IPS-NIHi7 (cell line): ENCODE measurements at regions not wholly inside any gene's neighbourhood (a gene's known extent, or its start where the extent isn't known, plus 50 kb on each side); places are given as distances from the start of the nearest gene placed in this dataset.

ENCODE experiments used
- DNase-seq: peaks from one replicate; pipeline ENCODE4 v3.0.0; 2012; ENCODE audit warnings: mixed read lengths; ENCODE audit errors: extremely low spot score

DNA sequence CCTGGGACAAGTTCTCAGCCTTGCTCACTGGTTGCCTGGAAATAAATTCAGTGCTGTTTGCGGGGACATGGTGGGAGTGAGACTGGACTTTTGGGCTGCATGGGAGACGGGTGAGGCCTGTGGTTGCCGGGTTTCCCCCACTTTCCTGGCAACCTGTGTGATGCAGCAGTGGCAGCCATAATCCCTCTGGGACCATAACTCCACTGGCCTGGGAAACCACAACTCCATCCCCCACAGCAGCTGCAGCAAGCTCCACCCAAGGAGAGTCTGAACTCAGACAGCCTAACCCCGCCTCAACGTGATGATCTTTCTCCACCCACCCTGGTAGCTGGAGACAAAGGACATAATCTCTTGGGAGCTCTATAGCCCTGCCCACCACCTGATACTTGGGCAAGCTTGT lies 349.9 kb downstream of the PIK3R1 start:
- DNase-seq = no peak

DNA sequence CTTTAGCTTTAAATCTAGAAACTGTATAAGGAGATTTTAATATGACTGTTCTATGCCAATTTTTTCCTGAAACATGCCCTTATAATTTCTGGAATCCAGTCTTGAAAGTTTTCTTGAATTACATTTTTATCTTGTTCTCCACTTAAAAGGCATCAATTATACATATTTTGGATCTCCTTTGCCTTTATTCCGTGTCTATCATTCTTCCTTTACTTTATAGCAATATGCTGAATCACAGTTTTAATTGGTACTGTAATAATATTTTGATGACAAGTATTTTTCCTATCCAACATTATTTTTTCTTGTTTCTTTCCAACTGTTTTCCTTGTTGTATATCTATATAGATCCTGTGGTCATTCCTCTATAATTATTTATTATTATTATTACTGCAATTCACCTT lies 361.2 kb downstream of the PIK3R1 start:
- no peak for DNase-seq

DNA sequence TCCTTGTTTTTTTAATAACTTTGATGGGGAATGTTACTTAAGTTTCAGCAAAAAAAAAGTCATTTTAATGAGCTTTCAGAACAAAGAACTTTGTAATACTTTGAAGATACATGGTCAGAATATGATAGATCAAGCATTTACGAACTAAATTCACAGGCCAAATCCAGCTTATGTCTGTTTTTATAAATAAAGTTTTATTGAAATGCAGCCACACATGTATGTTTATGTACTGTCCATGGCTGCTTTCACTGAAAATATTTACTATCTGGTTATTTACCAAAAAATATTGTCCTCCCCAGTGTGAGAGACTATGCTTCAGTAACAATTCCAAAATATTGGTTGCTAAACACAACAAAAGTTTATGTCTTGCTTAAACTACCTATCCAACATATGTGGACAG lies 366.7 kb downstream of the PIK3R1 start:
- DNase-seq = no peak

DNA sequence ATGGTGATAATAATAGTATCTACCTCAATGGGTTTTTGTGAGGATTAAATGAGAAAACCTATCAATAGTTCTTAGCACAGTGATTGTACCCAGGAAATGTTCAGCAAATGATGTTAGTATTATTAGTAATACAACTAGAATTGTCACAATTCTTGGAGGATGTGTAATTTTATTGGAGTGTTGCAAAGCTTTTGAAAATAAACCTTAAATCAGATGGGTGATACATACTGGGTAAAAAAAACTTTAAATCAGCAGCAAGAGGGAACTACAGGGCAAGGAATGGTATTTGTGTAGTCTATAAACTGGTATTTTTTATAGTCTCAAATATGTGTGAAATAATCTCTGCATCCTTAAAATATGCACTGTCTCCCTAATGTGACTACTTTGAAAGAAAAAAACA lies 371.6 kb downstream of the PIK3R1 start:
- no peak for DNase-seq

DNA sequence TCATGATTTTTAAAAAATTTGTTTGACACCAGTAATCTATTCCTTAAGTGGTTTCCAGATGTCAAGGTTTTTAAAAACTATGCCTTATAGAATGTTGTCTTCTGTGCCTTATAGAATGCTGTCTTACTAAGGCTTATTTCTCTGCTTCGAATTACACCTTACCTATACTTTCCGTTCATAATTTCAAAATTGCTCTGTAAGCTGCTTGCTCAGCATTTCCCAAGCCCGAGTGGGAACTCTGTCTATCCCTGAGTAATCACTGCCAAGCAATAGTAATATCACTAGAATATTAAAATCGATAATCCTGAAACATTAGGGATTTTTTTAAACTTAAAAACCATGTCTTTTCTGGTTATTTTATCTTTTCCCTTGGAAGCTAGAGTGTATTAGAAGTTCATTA lies 376.3 kb downstream of the PIK3R1 start:
- DNase-seq = no peak

DNA sequence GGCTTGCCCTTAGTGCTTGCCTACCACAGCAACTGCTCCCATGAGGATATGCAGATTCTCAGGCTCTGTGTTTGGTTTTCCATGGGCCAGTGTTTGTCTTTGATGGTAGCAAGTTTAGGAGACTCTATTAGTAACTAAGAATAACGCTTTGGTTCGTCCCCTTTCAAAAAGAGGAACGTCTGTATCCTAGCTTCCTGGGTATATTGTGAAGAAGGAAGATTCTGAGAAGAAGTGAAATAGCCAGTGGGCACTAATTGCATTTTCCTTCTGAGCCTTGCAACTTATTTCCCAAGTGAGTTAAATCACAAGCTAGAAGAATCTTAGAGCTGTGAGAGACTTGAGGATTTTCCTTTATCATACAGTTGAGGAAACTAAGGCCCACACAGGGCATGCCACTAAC lies 376.8 kb downstream of the PIK3R1 start:
- DNase-seq = no peak

DNA sequence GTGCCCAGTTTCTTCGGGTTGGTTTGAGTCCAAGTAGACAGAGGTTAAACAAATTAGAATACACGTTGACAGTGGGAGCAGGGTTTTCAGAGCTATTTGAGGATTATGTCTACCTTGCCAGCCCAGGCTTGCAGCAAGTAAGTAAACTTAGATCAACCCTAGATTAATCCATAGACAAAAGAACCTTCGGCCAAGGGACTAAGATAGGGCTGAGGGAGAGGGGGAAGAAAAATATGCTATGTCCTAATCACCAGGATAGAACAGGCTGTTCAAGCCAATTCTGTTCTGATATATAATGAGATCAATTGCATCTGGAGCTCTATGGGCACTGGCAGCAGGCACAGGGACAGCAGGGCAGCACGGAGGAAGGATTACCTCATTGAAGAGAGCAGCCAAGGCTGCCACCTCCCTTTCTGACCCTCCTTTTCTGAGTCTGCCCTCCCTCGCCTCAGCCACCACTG lies 377.7 kb downstream of the PIK3R1 start:
- DNase-seq = no peak

DNA sequence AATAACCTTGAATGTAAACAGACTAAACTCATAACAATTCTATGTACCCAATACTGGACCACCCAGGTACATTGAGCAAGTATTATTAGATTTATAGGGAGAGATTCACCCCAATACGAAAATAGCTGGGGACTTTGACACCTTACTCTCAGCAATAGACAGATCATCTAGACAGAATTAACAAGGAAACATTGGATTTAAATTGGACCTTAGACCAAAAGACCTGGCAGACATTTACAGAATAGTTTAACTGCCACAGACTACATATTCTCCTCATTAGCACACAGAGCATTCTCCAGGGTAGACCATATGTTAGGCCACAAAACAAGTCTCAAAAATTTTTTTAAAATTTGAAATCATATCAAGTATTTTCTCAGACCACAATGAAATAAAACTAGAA lies 397.4 kb downstream of the PIK3R1 start:
- no peak for DNase-seq

DNA sequence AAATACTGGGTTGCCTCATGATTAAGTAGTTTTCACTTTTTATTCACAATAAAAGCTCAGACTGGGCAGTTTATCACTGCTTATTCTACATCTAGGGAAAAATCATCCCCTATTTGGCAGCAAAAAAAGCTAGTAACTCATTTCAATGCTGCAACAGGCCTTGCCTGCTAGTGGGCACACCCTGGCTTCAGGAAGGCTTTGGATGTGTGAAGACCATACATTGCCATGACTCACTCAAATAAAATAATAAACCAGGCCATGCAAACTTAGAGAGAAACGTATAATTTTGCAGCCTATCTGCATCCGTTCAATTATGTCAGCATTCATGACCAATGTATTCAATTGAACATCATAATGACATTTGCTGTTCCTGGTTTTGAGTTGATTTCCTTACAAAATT lies 402.9 kb downstream of the PIK3R1 start:
- DNase-seq = no peak

DNA sequence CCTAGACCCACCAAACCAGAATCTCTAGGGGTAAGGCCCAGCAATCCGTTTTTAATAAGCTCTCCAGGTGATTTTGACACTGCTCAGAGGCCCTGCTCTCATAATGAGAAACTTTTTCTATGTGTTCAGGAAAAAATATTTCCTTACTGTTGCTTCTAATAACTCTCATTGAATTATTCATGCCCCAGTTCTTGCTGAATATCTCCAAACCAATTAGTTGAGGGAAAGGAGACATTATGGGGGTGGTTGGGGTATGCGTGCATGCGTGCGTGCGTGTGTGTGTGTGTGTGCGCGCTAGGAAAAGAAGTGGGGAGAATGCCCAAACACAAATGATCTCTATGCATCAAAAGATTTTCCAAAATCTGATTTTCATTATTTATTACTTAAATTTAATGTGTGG lies 411.4 kb downstream of the PIK3R1 start:
- DNase-seq = no peak

DNA sequence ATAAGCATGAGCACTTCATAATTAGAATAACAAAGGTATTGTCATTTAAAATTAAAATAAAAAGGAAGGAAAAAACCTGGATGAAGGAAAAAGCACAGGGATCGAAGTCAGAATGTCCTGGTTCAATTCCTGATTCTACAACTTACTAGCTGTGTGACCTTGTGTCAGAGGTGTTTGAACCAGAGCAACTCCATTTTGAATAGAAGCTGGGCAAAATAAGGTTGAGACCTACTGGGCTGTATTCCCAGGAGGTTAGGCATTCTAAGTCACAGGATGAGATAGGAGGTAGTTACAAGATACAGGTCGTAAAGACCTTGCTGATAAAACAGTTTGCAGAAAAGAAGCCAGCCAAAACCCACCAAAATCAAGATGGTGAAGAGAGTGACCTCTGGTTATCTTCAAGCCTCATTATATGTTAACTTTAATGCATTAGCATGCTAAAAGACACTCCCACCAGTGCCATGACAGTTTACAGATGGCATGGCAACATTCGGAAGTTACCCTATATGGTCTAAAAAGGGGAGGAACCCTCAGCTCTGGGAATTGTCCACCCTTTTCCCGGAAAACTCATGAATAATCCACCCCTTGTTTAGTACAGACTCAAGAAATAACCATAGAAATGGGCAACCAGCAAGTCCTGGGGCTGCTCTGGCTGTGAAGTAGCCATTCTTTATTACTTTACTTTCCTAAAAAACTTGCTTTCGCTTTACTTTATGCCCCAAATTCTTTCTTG lies 412.7 kb downstream of the PIK3R1 start:
- DNase-seq = no peak

DNA sequence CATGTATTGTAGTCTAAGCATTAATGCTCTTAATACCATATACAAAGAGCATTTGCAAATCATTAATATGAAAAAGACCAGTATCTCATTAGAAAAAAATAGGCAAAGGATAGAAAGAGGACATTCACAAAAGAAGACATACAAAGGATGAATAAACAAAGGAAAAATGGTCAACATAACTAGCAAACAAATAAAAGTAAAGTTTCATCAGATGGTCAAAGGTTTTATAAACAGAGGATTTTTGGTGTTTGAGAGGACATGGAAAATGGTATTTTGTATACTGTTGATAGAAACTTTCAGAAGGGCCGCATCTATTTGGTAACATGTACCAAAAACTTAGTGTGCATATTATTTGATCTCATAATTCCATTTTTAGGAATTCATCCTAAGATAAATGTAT lies 414.8 kb downstream of the PIK3R1 start:
- no peak for DNase-seq

DNA sequence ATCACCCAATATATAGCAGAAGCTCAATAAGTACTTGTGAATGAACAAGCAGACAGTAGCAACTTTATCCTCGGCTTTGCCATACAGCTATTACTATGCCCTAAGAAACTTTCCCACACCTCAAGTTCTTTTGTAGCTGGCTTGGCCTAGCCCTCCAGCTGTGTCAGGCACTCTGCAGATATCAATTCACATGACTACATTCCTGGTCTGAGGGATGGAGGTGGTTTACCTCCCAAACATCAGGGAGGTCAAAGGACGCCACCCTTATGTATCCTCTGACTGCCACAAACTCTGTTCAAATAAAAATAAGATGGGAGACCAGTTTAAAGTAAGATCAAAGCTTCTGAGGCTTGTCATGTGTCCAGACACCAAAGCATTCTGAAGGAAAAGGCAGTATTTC lies 416.3 kb downstream of the PIK3R1 start:
- DNase-seq = no peak

DNA sequence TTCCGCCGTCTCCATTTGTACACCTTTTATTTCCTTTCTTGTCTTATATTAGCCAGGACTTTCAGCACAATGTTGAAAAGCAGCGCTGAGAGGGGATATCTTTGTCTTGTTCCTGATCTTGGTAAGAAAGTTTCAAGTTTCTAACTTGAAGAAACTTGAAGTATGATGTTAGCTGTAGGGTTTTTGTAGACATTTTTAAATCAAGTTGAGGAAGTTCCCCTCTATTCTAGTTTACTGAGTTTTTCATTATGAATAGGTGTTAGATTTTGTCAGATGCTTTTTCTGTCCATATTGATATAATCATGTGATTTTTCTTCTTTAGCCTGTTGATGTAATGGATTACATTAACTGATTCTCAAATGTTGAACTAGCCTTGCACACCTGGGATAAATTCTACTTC lies 425.7 kb downstream of the PIK3R1 start:
- DNase-seq = no peak

DNA sequence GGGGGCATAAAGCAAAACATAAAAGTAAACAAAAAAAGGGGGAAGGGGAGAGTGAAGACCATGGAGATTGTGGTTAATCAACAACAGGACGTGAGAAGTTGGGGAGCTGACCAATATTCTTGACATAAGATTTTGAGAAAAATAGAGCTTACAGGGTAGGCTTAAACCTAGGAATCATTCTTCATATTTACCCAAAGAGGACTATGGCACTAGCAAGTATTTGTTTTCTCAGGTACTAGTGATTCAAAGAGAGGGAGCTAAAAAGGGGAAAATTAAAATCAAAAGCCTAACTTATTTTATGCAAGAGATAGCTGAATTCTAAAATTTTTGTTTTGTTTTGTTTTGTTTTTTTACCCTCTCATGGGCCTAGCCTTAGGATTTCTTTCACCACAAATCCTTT lies 427.5 kb downstream of the PIK3R1 start:
- DNase-seq = no peak

DNA sequence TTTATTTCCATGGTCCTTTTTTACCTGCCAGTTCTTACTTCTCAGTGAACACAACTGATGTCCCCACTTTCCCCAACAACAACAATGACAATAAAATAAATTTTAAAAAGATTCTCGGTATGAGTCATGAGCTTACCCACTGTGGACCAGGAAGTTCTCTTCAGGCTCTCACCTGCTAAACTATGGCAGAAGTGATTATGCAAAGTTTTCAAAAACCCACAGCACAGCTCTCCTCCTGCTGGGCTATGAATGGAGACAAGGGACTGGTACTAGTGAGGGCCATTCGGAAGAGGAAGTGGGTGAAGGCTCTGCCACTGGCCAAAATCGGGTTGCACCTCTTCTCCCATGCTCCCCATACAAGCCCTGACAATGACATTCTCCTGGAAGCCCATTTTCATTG lies 429.4 kb downstream of the PIK3R1 start:
- DNase-seq = no peak

DNA sequence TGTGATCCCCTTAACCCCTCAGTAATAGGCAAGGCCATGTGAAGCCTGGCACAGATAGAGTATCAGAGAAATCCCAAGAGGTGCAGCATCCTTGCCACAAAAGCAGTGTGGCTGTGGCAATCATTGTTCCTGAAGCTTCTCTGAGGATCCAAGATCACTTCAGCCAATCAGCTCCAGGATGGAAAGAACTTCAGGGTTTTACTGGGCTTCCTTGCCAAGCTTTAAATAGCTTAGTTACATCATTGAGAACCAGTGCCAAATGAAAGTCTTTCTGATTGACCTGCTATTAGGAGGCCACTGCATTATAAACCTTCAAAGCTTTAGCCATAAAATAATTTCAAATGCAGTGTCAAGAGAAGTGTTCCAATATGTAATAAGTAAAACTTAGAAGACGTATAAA lies 430.6 kb downstream of the PIK3R1 start:
- no peak for DNase-seq

DNA sequence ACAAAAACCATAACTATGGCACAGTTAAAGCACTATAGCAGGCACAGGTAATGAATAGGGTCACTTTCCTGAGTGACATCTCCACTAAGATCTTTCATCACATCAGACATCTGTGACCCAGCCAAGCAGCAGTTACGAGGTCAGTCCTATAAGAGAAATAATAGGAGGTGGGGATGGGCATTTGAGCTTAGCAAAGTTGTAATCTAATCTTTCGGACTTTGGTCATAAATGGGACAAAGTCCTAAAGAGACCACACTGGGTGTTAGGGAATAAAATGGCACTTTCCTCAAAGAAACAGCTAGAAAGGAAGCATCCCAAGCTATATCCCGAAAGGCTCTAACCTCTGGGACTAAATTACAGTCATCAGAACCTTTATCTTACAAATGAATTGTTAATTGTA lies 432.2 kb downstream of the PIK3R1 start:
- no peak for DNase-seq

DNA sequence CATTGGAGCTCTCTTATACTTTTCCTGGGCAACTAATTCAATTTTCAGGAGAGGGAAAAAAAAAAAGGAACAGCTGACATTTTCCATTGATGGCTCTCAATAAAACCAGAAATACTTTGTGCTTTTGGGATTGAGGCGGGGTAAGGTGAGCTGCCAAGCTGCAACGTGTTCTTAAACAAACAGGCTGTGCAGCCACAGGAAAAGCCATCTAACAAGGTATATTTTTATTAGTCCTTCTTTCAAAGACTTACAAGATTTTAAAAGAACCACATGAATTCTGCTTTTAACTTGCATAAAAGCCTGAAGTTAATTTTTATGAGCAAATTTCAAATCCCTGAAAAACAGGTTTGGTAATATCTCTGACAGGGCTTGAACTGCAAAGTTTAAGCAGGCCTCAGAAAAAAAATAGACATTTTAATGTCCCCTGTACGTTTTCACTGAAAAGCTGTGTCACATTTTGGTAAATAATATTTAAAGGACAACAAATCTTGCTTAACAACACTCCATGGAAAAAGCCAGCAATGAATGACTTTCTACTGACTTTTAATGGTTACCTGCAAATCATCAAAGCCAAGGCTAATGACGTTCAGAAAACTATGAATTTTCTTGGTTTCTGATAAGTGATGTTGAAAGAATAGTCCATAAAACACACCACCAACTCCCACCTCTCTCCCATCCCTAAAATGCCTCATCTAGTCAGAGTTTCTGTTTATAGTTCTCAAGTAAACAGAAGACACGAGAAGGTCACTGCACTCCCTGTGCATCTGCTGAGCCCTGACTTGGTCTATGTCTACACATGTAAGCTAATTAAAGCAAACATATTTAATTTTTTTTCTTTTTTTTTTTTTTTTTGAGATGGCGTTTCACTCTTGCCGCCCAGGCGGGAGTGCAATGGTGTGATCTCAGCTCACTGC lies 433.6 kb downstream of the PIK3R1 start:
- DNase-seq = no peak

DNA sequence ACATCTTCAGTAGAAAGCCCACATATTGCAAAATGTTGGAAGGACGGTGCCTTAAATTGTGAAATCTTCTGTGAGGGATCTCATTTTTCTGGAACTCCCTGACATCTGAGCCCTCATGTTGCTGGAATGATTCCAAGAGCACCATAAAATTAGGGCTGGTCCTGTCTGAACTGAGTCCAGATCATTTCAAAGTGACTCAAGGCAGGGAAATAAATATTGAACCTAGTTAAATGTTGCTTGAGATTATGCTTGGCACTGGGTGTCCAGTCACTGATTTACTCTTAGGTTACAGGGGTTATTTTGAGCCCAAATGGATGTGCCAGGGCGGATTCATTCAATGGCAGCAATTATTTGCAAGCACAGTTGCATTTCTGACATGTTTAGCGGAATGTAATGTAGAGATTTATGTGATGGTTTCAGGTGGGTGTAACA lies 437.0 kb downstream of the PIK3R1 start:
- DNase-seq = no peak

DNA sequence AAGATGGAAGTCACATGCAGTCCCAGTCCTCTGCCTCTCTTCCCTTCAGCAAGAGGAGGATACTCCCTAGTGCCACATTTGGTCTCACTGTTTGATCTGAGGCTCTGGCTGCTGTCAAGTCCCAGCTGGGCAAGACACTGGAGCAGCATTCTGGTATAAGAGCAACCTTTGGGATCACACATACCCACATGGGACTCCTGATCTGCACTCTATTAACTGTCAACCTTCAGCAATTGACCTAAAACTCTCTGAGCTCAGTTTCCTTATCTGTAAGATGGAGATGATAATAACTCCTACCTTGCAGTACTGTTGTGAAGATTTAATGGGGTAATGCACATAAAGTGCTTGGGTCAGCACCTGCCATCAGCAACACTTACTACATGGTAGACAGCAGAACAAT lies 437.9 kb downstream of the PIK3R1 start:
- DNase-seq = no peak

DNA sequence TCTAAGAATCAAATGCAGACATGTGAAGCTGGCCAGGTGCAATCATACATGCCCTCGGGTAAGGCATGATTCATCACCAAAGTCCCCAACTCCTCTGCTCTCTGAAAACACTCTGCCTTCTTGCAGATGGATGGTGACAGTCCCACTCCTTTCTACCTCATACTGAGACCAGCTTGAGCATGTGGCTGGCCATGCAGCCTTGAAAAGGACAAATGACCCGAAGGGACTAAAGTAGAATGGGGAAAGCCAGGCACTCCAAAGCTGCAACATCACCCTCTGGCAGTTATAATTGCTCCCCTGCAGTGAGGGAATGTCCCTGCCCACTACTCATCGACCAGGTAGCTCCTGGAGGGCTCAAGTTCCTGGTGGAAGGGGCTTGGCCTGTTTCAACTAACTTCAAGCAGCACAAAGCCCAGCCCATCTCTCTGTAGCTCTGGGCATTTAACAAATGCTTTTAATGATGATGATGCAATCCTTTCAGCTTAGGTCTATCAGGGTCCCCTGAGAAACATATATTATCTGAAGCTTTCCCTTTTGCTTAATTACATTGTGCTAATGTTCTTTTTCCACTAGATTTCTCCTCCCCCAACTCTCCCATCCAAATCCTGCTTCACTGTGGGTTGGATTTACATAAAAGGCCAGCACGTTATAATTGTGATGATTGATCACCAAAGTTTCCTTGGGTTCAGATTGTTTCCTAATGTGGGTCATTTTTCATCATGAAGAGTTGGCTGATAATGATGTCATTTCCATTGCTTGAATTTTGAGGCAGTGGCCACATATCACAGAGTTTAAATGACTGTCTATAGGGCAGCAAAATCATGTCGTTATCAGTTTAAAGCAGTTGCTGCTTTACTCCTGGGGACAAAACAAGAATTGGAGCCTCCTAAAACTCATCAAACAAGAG lies 436.5 kb upstream of the SLC30A5 start:
- peak; percentile 50 for DNase-seq
